ENCODE measurements at regions not wholly inside any gene's neighbourhood (a gene's known extent, or its start where the extent isn't known, plus 50 kb on each side); places are given as distances from the start of the nearest gene placed in this dataset.
"Not testable (repeated sequence)": the region's sequence is repeated elsewhere in the genome, so short reads cannot be mapped to it uniquely, and the experiment has no call there.

DNA sequence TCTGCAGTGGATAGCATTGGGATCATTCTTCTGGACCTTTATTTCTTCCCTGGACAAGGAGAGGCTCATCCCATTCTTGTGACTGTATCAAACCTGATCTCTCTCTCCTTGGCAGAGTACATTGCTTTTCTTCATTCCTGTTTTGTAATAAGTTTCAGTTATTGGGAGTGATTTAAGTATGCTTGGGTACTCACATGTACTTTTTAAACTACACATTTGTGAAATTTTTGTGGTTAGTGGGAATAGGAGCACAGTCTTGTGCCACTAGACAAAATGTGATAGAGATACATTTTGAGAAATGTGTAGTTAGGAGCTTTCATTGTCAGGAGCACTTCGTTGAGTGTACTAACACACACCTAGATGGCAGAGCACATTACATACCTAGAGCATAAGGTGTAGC, 262.6 kb downstream of the C3orf38 start:
- DNase-seq = no peak

DNA sequence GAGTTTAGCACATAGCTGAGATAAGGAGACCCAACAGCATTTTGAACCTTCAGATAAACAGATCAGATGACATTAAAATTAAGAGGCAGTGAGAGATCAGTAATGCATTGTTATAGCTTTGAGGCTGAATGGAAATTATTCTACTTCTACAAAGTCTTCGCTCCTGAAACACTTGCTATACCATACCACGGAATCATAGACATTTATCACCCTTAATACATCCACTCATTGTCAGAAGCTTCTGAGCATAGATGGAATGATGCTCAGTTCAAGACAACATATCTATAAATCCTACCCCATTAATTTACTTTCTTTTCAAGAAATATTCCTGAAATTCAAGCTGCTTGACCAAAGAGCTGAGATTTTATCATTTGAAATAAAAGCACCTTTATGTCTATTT, 266.7 kb downstream of the C3orf38 start:
- DNase-seq = no peak

DNA sequence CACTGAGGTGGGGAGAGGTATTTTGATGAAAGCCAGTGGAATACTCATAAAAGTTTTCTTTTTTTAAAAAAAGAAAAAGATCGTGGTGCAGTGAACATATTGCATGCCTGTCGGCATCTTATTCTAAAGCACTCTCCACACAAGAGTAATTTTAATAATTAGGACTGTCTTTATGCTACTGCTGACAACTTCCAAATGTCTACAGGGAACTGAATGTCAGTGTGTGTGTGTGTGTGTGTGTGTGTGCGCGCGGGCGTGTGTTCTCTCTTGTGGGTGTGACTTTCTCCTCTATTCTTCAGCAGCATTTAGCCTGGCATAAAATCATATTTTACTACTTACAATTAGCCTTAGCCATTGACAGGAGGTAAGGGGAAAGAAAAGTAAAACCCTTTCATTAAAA, 268.5 kb downstream of the C3orf38 start:
- no peak for DNase-seq

DNA sequence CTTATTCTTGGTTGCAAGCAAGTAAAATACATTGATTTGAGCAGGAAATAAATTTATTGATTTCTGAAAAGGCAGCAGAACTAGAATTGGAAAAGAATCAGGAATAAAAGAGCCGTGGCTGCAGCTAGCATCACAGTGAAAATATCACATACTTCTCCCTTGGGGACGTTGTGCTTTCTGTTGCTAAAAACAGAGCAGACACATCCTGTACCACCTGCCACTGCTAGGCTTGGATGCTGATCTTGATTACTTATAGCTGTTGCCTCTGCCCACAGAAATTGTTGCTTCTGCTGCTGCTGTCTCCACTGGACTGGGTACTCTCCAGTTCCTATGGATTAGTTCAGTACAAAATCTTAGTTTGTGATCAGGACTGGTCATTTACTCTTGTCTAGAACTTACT, 283.8 kb downstream of the C3orf38 start:
- DNase-seq = no peak

DNA sequence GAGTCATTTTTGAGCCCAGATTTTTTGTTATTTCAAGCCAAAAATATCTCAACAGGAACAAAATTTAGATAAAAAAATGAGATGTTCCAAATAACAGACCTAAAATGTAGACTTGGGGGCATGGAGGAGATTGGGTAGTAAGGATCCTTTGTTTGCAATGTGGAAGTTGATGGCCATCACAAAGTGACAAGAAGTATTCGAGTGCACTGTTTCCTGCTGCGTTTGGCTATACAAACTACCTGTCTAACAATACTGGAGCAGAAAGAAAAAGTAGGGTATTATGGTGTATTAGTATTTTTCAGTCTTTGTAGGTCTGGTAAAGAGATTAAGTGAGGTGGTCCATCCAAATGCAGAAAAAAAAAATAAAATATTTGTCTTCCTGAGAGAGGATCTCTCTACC, 284.2 kb downstream of the C3orf38 start:
- no peak for DNase-seq

DNA sequence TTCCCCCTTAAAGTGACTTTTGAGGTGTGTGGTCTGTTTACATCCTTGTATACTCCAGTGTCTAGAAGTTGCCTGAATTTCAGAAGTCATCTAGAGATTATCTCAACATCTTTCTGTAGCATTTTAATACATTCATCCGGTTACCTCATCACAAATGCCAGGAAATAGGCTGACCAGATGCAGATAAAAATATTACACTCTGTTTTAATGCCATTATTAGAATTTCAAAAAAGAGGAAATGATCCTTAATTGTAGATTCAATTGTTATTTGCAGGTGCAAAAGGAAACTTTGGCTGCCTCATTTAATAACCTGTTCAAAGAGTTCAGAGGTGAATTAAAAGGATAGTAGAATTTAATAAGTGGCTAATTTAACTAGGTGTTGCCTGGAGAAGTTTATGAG, 290.9 kb downstream of the C3orf38 start:
- DNase-seq = no peak

DNA sequence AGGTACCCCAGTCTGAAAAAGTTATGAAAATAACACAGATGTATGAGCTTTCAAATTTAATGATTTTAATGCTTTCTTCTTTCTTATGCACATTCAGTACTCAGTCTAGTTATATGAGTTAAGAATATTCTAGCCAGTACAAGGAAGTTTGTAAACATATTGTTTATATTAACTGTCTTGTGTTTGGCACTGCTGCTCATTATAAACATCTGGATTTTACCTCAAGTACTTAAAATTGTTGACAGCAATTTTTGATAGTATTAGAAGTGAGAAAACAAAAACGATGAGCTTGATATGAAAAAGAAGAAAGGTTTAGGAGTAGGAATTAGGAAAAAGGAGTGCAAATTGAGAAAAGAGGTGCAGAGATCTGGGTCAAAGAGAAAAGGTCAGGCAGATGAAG, 293.3 kb downstream of the C3orf38 start:
- DNase-seq = no peak

DNA sequence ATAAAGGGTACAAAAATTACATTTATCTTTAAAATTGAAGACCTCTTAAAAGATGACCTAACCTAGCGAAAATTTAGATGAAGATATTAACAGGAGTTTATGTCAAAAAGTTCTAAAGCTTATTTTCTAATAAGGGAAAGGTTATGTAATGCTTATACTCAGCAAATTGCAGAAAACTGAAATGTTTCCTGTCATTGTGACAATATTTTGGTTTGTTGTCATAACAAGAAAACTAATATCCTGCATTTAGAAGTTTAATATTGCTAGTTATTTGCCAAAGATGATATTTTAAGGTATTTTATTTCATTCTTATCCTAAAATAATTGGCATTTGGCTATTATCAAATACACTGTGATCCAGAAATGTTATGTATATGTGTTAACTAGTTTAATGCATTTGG, 294.5 kb downstream of the C3orf38 start:
- no peak for DNase-seq

DNA sequence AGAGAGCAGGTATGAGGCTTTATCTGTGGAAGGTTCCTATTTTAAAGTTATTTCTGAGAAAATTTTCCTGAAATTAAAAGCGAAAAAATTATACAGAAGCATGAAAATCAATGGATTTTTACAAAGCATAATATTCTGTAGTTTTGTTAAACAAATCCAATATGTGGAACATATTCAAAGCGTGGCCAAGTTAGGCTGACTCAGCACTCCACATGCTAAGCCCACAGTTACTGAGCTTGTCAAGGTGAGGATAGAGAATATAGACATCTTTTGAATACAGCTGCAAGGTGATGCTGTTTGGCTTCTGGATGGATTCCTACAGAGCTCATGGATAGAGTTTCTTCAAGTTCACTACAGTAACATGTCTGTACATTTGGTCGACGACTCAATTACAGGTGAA, 302.5 kb downstream of the C3orf38 start:
- no peak for DNase-seq

DNA sequence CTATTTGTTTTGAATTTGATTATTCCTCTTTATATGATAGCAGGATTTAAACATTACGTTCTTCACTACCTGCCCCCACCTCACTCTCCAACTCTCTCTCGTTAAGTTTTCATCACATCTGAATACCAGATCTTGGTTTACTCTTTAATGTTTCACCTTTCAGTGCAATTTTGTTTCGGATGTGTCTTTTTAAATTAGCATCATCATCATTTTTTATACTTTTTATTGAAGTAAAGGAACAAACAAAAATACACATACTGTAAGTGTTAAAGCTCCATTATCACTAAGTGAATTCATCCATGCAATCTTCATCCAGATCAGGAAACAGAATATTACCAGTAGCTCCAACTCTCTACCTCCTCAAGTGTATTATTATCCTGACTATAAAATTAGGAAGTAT, 310.6 kb downstream of the C3orf38 start:
- no peak for DNase-seq

DNA sequence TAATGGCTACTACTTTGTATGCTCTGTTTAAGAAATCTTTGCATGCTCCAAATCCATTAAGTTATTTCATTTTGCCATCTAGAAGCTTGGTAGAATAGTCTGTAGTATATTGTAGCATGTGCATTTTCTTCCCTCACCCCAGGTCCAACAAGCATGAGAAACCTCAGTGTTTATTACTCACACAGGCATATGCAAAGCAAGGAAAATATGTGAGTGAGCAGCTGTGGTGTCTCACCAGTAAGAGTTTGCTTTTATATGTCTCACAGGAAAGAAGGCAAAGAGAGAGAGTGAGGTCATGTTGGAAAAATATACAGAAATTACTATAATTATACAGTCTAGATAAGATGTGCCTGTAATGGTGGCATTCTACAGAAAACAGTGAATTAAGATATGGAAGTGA, 312.5 kb downstream of the C3orf38 start:
- no peak for DNase-seq

DNA sequence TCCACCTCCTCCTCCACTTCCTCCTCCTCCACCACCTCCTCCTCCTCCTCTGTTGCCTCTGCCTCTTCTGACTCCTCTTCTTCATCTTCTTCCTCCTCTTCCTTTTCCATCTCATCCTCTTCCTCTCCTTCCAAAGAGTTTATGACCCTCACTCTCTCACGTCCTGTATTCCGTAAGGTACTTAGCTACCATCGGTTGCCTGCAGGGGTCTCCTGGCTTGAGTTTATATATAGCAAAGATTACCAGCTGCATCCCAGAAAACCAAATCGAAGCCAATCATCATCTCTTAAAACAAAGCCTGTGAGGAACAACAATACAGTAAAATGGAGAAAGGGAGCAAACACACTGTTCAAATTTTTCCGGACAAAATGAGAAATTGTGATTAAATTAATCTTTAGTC, 317.4 kb downstream of the C3orf38 start:
- DNase-seq = no peak

DNA sequence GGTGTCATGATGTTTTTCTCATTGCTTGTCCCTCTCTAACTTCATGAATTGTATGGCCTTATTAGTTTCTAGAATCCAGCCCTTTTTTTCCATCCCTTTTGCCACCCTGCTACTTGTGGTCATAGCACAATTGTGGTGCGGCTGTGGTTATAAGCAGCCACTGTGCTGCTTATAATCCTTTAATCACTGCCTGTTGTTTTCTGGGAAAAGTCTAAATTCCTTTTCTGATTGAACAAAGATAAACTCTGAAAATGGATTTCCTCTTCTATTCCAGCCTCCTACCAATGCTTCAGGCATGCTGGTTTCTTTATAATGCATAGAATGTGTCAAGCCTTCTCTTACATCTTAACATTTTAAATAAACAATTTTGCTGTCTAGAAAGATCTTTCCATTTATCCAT, 319.5 kb downstream of the C3orf38 start:
- no peak for DNase-seq

DNA sequence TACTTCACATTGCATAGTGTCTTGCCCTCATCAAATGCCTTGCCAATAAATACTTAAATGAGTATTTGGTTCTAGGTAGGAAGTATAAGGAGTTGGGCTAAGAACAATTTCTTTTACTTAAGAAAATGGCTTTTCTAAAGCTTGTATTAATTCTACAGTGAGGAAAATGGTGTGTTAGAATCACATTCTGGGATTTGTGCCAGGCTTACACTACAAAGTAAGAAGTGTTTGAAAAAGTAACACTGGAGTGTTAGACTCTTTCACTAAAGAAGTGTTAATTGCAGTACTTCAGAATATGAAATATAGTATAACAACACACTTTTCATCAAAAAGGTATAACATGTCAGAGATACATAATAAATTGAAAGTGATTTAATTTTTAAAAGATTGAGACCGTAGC, 328.7 kb downstream of the C3orf38 start:
- no peak for DNase-seq

DNA sequence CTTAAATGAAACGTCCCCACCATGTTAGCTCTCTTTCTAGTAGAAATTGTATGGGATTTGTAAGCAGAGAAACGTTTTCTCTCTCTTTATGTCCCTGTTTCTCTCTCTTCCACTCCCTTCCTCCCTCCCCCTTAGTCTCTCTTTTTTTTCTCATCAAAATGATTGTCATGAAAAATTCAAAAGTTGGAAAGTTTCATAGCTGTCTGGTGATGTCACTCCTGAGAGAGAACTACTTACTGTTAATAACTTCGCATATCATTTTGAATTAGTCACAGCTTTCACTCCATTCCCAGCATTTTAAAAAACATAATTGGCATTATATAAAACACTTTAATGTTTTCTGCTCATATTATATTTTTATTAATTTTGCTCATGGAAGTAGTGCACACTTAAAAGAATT, 331.1 kb downstream of the C3orf38 start:
- no peak for DNase-seq

DNA sequence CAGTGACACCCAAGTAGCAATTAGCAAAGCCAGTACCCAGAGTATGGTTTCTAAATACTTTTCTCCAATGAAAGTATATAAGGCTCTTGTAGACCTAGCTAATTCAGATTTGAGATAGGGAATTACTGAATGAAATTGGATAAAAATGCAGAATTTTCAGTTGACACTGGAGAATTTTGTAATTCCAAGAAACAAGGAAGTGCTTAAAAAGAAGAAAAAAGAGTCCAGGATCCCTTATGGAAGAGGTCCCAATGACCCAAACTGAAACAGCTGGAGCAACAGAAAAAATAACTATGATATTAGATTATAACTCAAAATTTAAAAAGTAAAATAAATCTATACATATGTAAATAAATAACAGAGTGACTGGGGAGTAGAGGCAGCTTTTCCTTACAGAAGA, 335.2 kb downstream of the C3orf38 start:
- DNase-seq = no peak

DNA sequence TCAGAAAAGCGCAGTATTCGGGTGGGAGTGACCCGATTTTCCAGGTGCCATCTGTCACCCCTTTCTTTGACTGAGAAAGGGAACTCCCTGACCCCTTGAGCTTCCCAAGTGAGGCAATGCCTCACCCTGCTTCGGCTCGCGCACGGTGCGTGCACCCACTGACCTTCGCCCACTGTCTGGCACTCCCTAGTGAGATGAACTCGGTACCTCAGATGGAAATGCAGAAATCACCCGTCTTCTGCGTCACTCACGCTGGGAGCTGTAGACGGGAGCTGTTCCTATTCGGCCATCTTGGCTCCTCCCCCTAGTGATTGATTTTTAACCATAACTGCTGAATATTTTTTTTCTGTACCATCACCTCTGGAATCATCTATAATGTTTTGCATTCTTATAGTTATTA, 359.1 kb downstream of the C3orf38 start:
- not testable (repeated sequence) for DNase-seq

DNA sequence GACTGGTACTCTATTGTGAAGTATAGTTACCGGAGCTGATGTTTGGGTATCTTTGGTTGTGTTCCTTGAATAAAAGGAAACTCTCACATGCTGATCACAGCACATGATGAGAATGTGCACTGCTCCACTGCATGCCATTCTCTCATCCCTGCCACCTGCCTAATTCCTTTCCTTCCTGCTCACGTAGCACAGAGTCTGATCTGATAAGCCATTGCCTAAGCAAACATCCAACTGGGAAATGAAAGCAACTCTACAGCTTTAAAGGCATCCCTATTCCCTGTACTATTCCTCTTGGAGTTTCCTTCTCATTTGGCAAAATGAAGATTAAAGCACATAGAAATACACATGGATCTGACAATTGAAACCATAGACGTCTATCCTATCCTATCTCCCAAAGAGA, 359.8 kb downstream of the C3orf38 start:
- DNase-seq = no peak

DNA sequence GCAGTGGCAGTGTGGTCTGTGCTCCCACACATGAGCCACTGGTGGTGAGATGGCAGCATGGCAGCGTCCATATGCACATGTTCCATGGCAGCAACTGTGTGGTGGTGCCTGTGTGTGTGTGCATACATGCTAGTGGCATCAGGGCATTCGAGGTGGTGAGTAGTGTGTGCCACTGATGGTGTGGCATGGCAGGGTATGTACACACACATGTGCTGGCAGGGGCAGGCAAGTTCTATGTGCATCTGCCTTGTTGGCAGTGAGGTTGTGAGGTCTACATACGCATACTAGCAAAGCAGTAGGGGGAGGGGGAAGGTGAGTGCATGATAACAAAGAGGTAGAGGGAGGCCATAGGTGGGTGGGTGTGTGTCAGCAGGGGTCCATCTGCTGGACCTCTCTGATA, 378.7 kb downstream of the C3orf38 start:
- DNase-seq = no peak

DNA sequence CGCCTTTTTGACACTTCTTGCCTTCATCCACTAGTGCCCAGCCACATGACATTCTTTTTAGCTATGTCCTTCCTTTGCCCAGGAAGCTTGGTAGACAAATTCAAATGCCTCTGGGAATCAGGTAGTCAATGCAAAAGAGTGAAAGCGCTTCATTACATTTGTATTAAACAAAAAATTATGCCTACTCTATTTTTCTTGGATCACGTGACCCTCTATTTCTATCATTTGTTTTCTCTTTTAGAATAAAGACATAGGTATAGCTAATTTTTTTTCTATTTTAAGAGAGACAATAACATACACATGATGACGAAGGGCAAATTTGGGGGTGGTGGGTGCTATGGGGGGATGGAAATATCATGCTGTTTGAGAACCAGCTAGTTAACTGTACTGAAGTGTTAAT, 384.8 kb downstream of the C3orf38 start:
- DNase-seq = no peak

DNA sequence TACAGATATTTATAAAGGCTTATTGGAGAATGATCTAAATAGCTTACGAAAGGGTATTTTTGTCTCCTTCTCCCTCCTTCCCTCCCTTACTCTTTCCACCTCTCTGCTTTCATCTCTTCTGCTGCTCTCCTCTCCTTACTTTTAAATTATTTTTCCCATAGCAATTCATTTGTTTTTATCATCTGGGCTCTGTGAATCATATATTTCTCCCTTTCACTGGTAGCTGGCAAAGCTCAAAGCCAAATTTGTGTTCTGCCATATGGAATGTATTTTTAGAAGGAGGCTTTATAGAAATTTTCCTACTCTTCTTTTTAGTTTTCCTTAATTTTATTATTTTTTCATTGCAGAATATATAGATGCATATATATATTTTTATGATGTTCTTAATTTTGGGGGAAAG, 385.8 kb downstream of the C3orf38 start:
- DNase-seq = no peak

DNA sequence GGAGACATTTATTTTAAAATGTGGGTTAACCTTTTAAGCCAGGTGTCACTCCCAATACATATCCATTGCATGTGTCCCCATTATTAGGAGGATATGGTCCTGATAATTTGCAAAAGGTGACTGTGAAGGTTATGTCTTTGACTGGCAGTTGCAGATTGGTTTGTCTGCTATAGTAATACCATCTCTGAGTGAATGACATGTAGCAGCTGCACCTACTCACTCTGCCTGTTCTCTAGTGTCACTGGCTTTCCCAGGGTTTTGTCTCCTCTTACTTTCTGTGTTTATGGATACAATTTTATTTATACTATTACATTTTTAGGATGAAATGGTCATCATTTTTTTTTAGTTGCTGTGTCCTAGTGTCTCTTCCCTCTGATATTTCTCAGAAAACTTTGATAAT, 393.2 kb downstream of the C3orf38 start:
- no peak for DNase-seq

DNA sequence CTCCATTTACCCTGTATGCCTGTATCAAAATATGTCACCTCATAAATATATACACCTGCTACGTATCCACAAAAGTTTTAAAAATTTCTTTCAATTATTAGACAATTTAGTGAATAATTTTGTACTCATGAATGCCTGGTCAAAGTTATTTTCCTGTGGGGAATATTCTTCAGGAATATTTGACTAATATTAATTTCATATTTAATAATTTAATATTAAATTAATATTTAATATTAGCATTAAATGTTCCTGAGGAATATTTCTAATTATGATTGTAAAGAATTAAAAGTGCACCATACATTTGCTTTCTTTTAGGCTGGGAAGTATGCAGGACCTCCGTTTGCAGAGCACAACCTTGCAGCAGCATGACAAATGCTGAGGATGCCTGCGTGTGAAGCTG, 422.7 kb downstream of the C3orf38 start:
- DNase-seq = no peak

DNA sequence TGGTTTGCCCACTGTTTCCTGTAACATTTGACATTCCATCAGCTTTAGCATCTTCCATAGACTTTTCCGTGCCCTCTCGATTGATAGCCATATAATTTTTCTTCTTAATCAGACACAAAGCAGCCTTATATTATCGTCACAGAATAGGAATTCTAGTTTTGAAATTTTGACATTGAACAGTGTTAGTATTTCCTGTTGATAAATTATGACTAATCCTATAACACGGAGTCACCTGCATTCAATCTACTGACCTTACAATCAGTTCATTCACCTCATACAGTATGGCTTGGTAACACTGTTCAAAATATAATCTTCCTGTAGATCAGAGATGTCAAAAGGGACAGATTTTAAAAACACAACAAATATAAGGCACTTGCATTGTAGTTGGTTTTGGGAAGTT, 423.7 kb downstream of the C3orf38 start:
- DNase-seq = no peak

DNA sequence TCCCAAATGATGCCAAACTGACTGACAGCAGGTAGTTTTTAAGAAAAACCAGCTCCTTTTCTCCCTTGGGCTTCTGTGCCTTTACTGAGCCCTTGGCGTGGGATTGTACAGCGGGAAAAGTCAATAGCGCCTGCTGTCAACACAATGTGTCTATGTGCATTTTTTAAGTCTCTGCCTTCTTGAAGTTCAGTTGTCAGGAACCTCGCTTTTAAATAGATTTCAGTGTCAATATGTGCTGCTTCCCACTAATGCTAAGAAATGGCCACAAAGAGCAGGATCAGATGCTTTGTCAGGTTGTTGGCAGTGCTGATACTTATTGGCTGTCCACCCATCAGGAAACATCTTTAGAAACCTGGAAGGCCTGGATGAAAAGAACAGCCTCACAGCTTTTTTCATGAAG, 424.4 kb downstream of the C3orf38 start:
- DNase-seq = no peak

DNA sequence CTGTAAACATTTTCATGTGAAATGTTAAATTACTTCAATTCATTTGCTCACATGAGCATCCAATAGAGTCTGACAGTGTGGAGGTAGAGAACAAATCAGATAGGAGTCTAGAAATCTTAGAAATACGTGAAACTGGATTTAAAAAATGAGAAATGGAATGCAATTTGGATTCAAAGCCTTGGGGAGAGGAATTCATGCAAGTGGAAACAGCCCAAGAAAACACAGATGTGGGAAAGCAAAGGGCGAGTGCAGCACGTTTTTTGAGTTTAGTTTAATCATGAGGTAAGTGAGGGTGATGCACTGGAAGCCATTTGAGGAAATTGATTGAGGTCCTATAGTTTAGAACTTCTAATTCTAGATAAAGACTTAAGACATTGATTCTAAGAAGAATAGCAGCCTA, 434.7 kb downstream of the C3orf38 start:
- no peak for DNase-seq
